Retinal pigment epithelial cell (primary cell): ENCODE measurements at regions not wholly inside any gene's neighbourhood (a gene's known extent, or its start where the extent isn't known, plus 50 kb on each side); places are given as distances from the start of the nearest gene placed in this dataset.

Source experiments
- DNase-seq: peaks from one replicate; pipeline ENCODE4 v3.0.0-alpha.2; 2010; ENCODE audit warnings: low read depth
- H3K4me3 ChIP-seq: 2 replicates; pipeline ENCODE4 v1.5.1; 2011; ENCODE audit warnings: mild to moderate bottlenecking, low read length, control low read depth, moderate library complexity
- TF ChIP-seq, protein P1 (sequence below): conservative IDR thresholded peaks from 2 replicates; pipeline ENCODE4 v1.5.1; 2011; ENCODE audit warnings: low read depth, low read length, control low read depth, inconsistent platforms

DNA sequence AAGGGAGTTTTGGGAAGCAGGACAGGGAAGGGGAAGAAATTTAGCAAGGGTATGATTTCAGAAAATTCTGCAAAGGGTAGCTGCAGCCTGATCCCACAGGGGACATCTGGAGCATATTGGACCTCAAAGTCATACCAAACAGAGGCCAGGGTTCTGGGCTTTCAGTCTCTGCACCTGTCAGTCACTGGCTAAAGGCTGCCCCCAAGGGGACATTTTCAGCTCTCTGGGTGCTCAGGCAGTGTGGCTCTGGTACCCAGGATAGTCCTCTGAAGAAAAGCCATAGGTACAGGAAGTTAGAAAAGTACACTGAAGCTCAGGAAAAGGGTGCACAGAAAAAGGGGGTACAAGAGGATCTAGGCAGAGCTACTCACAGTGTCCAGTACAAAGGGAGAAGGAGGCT lies 149.2 kb downstream of the INSIG2 start:
- H3K4me3 ChIP-seq = no peak overlapping the region
- TF ChIP-seq, protein P1, sequence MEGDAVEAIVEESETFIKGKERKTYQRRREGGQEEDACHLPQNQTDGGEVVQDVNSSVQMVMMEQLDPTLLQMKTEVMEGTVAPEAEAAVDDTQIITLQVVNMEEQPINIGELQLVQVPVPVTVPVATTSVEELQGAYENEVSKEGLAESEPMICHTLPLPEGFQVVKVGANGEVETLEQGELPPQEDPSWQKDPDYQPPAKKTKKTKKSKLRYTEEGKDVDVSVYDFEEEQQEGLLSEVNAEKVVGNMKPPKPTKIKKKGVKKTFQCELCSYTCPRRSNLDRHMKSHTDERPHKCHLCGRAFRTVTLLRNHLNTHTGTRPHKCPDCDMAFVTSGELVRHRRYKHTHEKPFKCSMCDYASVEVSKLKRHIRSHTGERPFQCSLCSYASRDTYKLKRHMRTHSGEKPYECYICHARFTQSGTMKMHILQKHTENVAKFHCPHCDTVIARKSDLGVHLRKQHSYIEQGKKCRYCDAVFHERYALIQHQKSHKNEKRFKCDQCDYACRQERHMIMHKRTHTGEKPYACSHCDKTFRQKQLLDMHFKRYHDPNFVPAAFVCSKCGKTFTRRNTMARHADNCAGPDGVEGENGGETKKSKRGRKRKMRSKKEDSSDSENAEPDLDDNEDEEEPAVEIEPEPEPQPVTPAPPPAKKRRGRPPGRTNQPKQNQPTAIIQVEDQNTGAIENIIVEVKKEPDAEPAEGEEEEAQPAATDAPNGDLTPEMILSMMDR = no peak
- no peak for DNase-seq

DNA sequence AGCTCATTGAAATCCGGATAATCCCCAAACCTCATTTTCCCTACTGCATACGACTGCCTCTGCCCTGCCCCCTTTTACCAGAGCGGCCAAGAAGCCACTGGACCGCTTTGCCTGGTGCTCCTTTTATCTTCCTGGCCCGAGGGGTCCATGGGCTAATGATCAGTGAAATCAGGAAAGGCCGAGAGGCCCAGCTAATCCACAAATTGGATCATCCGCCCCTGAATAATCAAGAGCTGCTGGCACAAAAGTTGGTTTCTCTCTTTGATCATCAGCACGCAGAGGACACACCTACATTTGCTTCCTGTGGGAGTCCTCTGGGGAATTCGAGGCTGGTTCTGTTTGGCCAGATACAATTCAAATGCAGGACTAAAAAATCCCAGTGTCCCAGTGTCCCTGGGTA lies 144.5 kb downstream of the INSIG2 start:
- no peak for DNase-seq
- H3K4me3 ChIP-seq = no peak overlapping the region
- TF ChIP-seq, protein P1 = no peak

DNA sequence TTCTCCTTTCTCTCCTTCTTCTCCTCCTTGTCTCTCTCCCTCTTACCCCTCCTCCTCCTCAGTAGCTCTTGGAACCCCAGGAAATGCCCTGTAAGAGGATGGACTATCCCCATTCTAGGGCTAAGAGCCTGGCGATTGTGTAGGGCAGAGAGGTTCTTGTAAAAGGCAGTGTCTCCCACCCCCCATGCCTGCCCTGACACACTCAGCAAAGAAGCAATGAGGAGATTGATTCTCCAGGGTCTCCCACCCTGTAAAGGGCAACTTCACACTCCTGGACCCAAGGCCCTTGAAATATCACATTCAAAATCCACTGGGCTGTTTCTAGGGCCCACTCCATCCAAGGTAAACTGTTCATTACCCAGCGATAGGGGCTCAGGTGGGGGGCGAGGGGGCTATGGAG lies 144.1 kb downstream of the INSIG2 start:
- TF ChIP-seq, protein P1 = no peak
- H3K4me3 ChIP-seq = no peak overlapping the region
- no peak for DNase-seq

DNA sequence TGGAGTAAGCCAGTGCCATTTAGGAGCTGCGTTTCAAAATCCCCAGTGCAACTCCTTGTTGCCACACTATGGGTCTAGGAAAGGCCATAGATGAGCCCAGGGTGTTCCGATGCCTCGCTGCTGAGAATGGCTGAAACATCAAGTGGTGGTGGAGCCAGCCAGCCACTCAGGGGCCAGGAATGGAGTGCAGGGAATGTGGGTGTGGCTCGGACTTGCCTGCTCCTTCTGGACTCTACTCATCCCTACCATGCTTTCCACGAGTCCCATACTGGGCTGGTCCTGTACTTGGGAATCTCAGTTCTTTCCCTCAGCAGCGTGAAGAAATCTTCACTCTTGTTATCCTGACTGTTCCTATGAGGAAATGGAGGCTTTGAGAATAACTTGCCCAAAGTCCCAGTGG lies 143.5 kb downstream of the INSIG2 start:
- TF ChIP-seq, protein P1 = no peak
- DNase-seq = no peak
- H3K4me3 ChIP-seq = no peak overlapping the region

DNA sequence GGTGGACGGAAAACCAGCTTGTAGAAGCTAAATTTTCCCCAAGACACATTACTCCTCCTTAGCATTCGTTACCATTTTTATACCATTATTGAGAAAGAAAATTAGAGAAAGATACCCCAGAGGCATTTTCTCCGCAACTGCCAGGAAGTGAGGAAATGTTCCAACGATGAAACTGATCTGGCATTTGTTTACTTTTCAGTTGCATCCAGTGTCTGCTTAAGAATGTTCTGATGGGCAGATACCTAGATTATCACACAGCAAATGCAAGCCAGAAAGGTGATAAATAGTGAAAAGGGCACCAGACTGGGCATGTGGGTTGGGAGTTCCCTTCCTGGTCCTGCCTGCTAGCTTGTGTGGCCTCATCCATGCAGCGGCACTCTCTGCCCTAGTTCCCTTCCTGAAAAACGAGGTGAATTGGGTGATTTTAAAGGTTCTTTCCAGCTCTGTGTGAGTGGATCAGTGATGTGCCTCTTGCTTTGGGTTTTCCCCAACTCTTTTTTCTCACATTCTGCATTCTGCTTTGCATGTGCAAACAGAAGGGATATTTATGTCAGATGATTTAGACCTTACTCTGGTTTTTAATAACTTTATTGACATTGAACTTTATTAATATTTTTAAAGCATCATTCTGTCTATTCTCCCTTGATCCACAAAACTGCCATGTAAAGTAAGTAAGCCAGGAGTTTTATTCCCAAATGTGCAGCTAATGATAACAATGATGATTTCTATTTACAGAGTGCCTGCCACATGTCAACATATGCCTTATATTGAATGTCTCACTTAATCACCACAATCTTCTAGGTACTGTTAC lies 139.6 kb downstream of the INSIG2 start:
- no peak overlapping the region for H3K4me3 ChIP-seq
- DNase-seq = no peak
- TF ChIP-seq, protein P1 = no peak

DNA sequence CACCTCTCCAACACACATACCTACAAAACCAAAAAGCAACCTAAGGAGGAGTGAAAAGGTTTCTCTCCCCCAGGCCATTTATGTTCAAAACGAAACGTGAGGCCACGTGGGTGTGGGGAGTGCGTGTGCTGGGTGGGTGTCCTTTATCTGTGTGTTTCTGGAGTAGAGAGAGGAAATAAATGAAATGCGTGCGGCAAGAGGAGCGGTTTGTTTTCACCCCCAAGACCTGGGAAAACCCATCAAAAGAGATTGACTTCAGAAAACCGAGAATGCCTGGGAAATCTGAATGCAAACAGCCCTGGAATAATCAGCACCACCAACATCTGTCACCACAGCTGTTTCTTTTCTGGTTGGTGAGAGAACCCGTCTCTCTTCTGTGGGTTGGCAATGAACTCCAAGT lies 137.4 kb downstream of the INSIG2 start:
- TF ChIP-seq, protein P1 = no peak
- no peak for DNase-seq
- H3K4me3 ChIP-seq = no peak overlapping the region

DNA sequence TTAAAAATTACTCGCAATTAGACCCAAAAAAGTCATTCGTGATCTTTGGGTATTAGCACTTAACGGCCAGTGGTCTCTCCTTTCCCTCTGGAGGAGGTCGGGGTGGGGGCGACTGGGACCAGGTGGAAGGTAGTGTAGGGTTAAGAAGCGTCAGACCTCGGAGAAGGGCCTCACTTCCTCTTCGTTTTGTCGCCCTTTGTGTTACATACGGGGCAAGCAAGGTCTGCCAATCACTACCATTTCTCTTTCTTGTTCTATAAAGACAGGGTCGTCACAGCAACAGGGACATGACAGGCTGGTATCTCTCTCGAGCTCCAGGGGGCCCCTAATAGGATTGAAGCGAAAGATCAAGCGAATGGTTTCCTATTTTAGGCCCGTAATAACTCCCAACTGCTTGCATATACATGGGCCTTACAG lies 136.6 kb downstream of the INSIG2 start:
- no peak overlapping the region for H3K4me3 ChIP-seq
- TF ChIP-seq, protein P1 = no peak
- no peak for DNase-seq
